GM12878 (cell line): ENCODE measurements at regions not wholly inside any gene's neighbourhood (a gene's known extent, or its start where the extent isn't known, plus 50 kb on each side); places are given as distances from the start of the nearest gene placed in this dataset.

Source experiments
- ATAC-seq: fragments of 200-7000 bp; cut with Tn5 transposase; 3 replicates; pipeline ENCODE4 v1.9.1; 2020; ENCODE audit warnings: mild to moderate bottlenecking, moderate library complexity
- BruUV-seq: library from RNA; stranded (reverse); fragments of 400-500 nt; replicated peaks from 2 replicates; lab custom pipeline; 2021; lab: Mats Ljungman, UMichigan
- CTCF ChIA-PET: fragments of 300-600 bp; sonication (Branson Sonifier 250); formaldehyde crosslinking; extraction: SDS; loops from one replicate; lab custom pipeline; 2021; ENCODE audit warnings: inconsistent platforms; lab: Yijun Ruan, JAX
- POLR2A ChIA-PET: fragments of 350-600 bp; formaldehyde crosslinking; extraction: SDS; loops from one replicate; lab custom pipeline; 2021; ENCODE audit warnings: inconsistent platforms; lab: Charles Lee
- RAD21 ChIA-PET: fragments of 300-600 bp; sonication (Branson Sonifier 250); formaldehyde crosslinking; loops from one replicate; lab custom pipeline; 2023; ENCODE audit warnings: antibody characterized with exemption; ENCODE audit not compliant: unreplicated experiment; lab: Charles Lee
- SMC1A ChIA-PET: fragments of 300-600 bp; sonication (Branson Sonifier 250); formaldehyde crosslinking; loops from one replicate; lab custom pipeline; 2023; ENCODE audit not compliant: unreplicated experiment, uncharacterized antibody; lab: Charles Lee
- DNase-seq: peaks from one replicate; pipeline ENCODE4 v3.0.0-alpha.2; 2011; ENCODE audit warnings: low read depth, low spot score
- FAIRE-seq: peaks from 3 replicates; lab custom pipeline; 2011; peaks lifted over from hg19 to GRCh38; lab: Jason Lieb, UNC
- H2AFZ ChIP-seq: 2 replicates; pipeline ENCODE4 v1.6.0; 2011; ENCODE audit warnings: low read depth, low read length, control low read depth; ENCODE audit not compliant: control insufficient read depth
- H3K27ac ChIP-seq: 2 replicates; pipeline ENCODE4 v1.5.1; 2011; ENCODE audit warnings: control low read depth; ENCODE audit not compliant: control insufficient read depth, insufficient read depth
- H3K27me3 ChIP-seq, 2 experiments: replicated peaks in 1 of 2; 2 replicates each; pipeline versions ENCODE4 v1.6.0 to v1.6.1; 2011; ENCODE audit warnings: low read length in 1 of 2; ENCODE audit not compliant: control insufficient read depth in 2 of 2, insufficient read depth in 2 of 2
- H3K36me3 ChIP-seq, 2 experiments: 2 replicates each; pipeline ENCODE4 v1.5.1; 2011; ENCODE audit warnings: low read length in 1 of 2; ENCODE audit not compliant: control insufficient read depth in 2 of 2, insufficient read depth in 2 of 2
- H3K4me1 ChIP-seq: 2 replicates; pipeline ENCODE4 v1.6.1; 2011; ENCODE audit warnings: mild to moderate bottlenecking, low read length, moderate library complexity, mixed read lengths; ENCODE audit not compliant: control insufficient read depth, insufficient read depth
- H3K4me2 ChIP-seq: 2 replicates; pipeline ENCODE4 v1.6.0; 2011; ENCODE audit warnings: control low read depth; ENCODE audit not compliant: control insufficient read depth, insufficient read depth
- H3K4me3 ChIP-seq: fragments of 200-600 bp; sonication (generic); 2 replicates; pipeline ENCODE4 v1.5.1; 2016
- H3K79me2 ChIP-seq: 2 replicates; pipeline ENCODE4 v1.6.0; 2011; ENCODE audit warnings: low read length; ENCODE audit not compliant: control insufficient read depth, insufficient read depth
- H3K9ac ChIP-seq: 2 replicates; pipeline ENCODE4 v1.8.0; 2011; ENCODE audit warnings: low read length, control low read depth, mixed read lengths; ENCODE audit not compliant: control insufficient read depth, insufficient read depth
- H3K9me3 ChIP-seq: replicated peaks from 3 replicates; pipeline ENCODE4 v1.5.1; 2011; ENCODE audit warnings: mild to moderate bottlenecking, low read length; ENCODE audit not compliant: control insufficient read depth, insufficient read depth
- H4K20me1 ChIP-seq: 2 replicates; pipeline ENCODE4 v1.6.0; 2011; ENCODE audit not compliant: control insufficient read depth, insufficient read depth
- CHD2 ChIP-seq: IDR thresholded peaks from 2 replicates; pipeline ENCODE4 v1.6.1; 2011; ENCODE audit warnings: low read depth, low read length, improper control_type of control experiment, borderline replicate concordance
- CREB1 ChIP-seq: IDR thresholded peaks from 2 replicates; pipeline ENCODE4 v1.6.1; 2012; ENCODE audit warnings: low read depth, mild to moderate bottlenecking, inconsistent platforms
- DPF2 ChIP-seq: fragments of 450-650 bp; IDR thresholded peaks from 2 replicates; pipeline ENCODE4 v1.6.1; 2017; ENCODE audit warnings: mild to moderate bottlenecking
- ESRRA ChIP-seq: IDR thresholded peaks from 2 replicates; pipeline ENCODE4 v1.6.1; 2012; ENCODE audit warnings: mild to moderate bottlenecking, low read length, improper control_type of control experiment
- FOXK2 ChIP-seq: fragments of 450-650 bp; IDR thresholded peaks from 2 replicates; pipeline ENCODE4 v1.6.1; 2017; ENCODE audit warnings: mild to moderate bottlenecking, moderate library complexity
- IRF5 ChIP-seq: fragments of 450-650 bp; IDR thresholded peaks from 2 replicates; pipeline ENCODE4 v1.6.1; 2017; ENCODE audit warnings: borderline replicate concordance
- LARP7 ChIP-seq: fragments of 450-650 bp; IDR thresholded peaks from 2 replicates; pipeline ENCODE4 v1.6.1; 2017; ENCODE audit warnings: mild to moderate bottlenecking
- RBBP5 ChIP-seq: fragments of 200-600 bp; sonication (generic); conservative IDR thresholded peaks from 2 replicates; pipeline ENCODE4 v1.6.1; 2016
- ZNF207 ChIP-seq: fragments of 450-650 bp; IDR thresholded peaks from 2 replicates; pipeline ENCODE4 v1.6.1; 2014; ENCODE audit warnings: antibody characterized with exemption, mild to moderate bottlenecking, borderline replicate concordance
- ZNF24 ChIP-seq: fragments of 450-650 bp; IDR thresholded peaks from 2 replicates; pipeline ENCODE4 v1.6.1; 2017; ENCODE audit warnings: antibody characterized with exemption, mild to moderate bottlenecking
- ZNF274 ChIP-seq: IDR thresholded peaks from one replicate; pipeline ENCODE4 v1.8.0; 2011; ENCODE audit not compliant: insufficient read length, insufficient read depth
- ZSCAN29 ChIP-seq: fragments of 450-650 bp; IDR thresholded peaks from 2 replicates; pipeline ENCODE4 v1.6.1; 2017; ENCODE audit warnings: mild to moderate bottlenecking, moderate library complexity
- ZZZ3 ChIP-seq: IDR thresholded peaks from 2 replicates; pipeline ENCODE4 v1.6.1; 2011; ENCODE audit warnings: low read depth; ENCODE audit not compliant: control insufficient read depth, insufficient read length
- whole genome bisulfite sequencing: methylation state at CpG from one replicate; pipeline ENCODE4 v1.1.6; 2016; ENCODE audit warnings: low lambda C conversion rate; ENCODE audit not compliant: insufficient replicate concordance, insufficient coverage; ENCODE audit errors: missing lambda C conversion rate; 5-methylcytosine and 5-hydroxymethylcytosine counted together
- in situ Hi-C: fragments of 300-500 bp; cut with MboI; formaldehyde crosslinking; loops from 9 replicates; pipeline ENCODE4 v1.14.3; 2018; ENCODE audit warnings: mixed read lengths
- intact Hi-C: fragments of 100-400 bp; cut with micrococcal nuclease; formaldehyde crosslinking; loops from one replicate; pipeline ENCODE4 v1.14.2; 2022; ENCODE audit not compliant: unreplicated experiment

- 41% methylated on average over 7 of the region's 7 CpGs for WGBS
- DNase-seq (no peak), ATAC-seq (no peak)
- Histone ChIP-seq H2AFZ (no peak overlapping the region), H3K9ac (no peak overlapping the region), H3K4me1 (no peaks in the 10 kb centered on the region), H3K9me3 (no peaks in the 10 kb centered on the region; the same call in 2 of the 3 replicates), H3K27ac (no peak overlapping the region)
- SMC1A ChIA-PET, result no interaction called here
- POLR2A ChIA-PET, result no interaction called here
- CTCF ChIA-PET, result no interaction called here
- TF ChIP-seq ZNF274, result no peak
- no peak for TF ChIP-seq DPF2
- no peak for TF ChIP-seq LARP7
- no peak for TF ChIP-seq FOXK2
- no peak for TF ChIP-seq CHD2
- no peak for TF ChIP-seq RBBP5
- TF ChIP-seq IRF5, result no peak
- TF ChIP-seq, all 136 proteins: peak for 0
- BruUV-seq, result no TSS peak
- Histone ChIP-seq H3K27me3 (no peaks in the 10 kb centered on the region), H4K20me1 (no peaks in the 10 kb centered on the region), H3K4me3 (no peak overlapping the region), H3K36me3 (no peaks in the 10 kb centered on the region), H3K79me2 (no peaks in the 10 kb centered on the region), H3K4me2 (no peak overlapping the region)
- RAD21 ChIA-PET, result no interaction called here
- in situ Hi-C loops, result no loop called here
- intact Hi-C loops, result no loop called here
- no peak for FAIRE-seq
Measured at GRCh38 chr2:129744141-129744540, 235.3 kb upstream of the RAB6C start.

- no peak overlapping the region for H3K4me2 ChIP-seq
- no peaks in the 10 kb centered on the region for H3K27me3 ChIP-seq
- no TSS peak for BruUV-seq
- TF ChIP-seq ZNF24 (no peak), ZZZ3 (no peak), ZSCAN29 (no peak), ZNF207 (no peak), ESRRA (no peak), CREB1 (no peak)
- no peaks in the 10 kb centered on the region for H3K79me2 ChIP-seq
- DNase-seq, result no peak
- no peak overlapping the region for H3K27ac ChIP-seq
- no peaks in the 10 kb centered on the region for H4K20me1 ChIP-seq
- POLR2A ChIA-PET, result no interaction called here
- no peak for ATAC-seq
- 30% methylated on average over 8 of the region's 8 CpGs for WGBS
- FAIRE-seq, result no peak
- SMC1A ChIA-PET, result no interaction called here
- no peaks in the 10 kb centered on the region for H3K36me3 ChIP-seq
- in situ Hi-C loops, result no loop called here
- no peak overlapping the region for H2AFZ ChIP-seq
- no peak overlapping the region for H3K4me3 ChIP-seq
- H3K4me1 ChIP-seq, result no peaks in the 10 kb centered on the region
- CTCF ChIA-PET, result no interaction called here
- intact Hi-C loops, result no loop called here
- RAD21 ChIA-PET, result no interaction called here
- H3K9me3 ChIP-seq, result no peaks in the 10 kb centered on the region; the same call in 2 of the 3 replicates
- no peak overlapping the region for H3K9ac ChIP-seq
Measured at GRCh38 chr2:129744649-129745048, 234.8 kb upstream of the RAB6C start.
